H9 (cell line): ENCODE measurements at regions not wholly inside any gene's neighbourhood (a gene's known extent, or its start where the extent isn't known, plus 50 kb on each side); places are given as distances from the start of the nearest gene placed in this dataset.

ENCODE experiments used
- DNase-seq: peaks from one replicate; pipeline ENCODE4 v3.0.0-alpha.2; 2017
- H2AFZ ChIP-seq: one replicate; pipeline ENCODE4 v1.6.1; 2013; ENCODE audit warnings: mild to moderate bottlenecking, low read length, control low read depth, moderate library complexity
- H2AK5ac ChIP-seq: 2 replicates; pipeline ENCODE4 v1.6.1; 2013; ENCODE audit warnings: low read length, control low read depth, mixed read lengths; ENCODE audit not compliant: insufficient read length
- H2BK120ac ChIP-seq: one replicate; pipeline ENCODE4 v1.6.1; 2013; ENCODE audit warnings: low read depth, mild to moderate bottlenecking, low read length, control low read depth, inconsistent platforms; ENCODE audit not compliant: poor library complexity, severe bottlenecking
- H2BK12ac ChIP-seq: 2 replicates; pipeline ENCODE4 v1.6.1; 2013; ENCODE audit warnings: low read length, control low read depth, mixed read lengths, low read depth; ENCODE audit not compliant: insufficient read length
- H2BK15ac ChIP-seq: 2 replicates; pipeline ENCODE4 v1.6.1; 2013; ENCODE audit warnings: low read depth, low read length, control low read depth
- H2BK20ac ChIP-seq: one replicate; pipeline ENCODE4 v1.6.1; 2013; ENCODE audit warnings: low read depth, mild to moderate bottlenecking, low read length, control low read depth, inconsistent platforms; ENCODE audit not compliant: poor library complexity, severe bottlenecking
- H2BK5ac ChIP-seq: 2 replicates; pipeline ENCODE4 v1.6.1; 2013; ENCODE audit warnings: low read length, control low read depth, mixed read lengths; ENCODE audit not compliant: insufficient read length
- H3K14ac ChIP-seq: 2 replicates; pipeline ENCODE4 v1.6.1; 2013; ENCODE audit warnings: low read length, control low read depth; ENCODE audit not compliant: insufficient read depth
- H3K18ac ChIP-seq: 2 replicates; pipeline ENCODE4 v1.6.1; 2013; ENCODE audit warnings: low read depth, mild to moderate bottlenecking, mixed read lengths, low read length, control low read depth; ENCODE audit not compliant: insufficient read length
- H3K23ac ChIP-seq: 2 replicates; pipeline ENCODE4 v1.6.1; 2013; ENCODE audit warnings: low read length, control low read depth, mixed read lengths, low read depth; ENCODE audit not compliant: insufficient read length
- H3K23me2 ChIP-seq: 2 replicates; pipeline ENCODE4 v1.6.1; 2013; ENCODE audit warnings: low read depth, mild to moderate bottlenecking, mixed read lengths, low read length, control low read depth; ENCODE audit not compliant: insufficient read length, poor library complexity, severe bottlenecking
- H3K27ac ChIP-seq: 2 replicates; pipeline ENCODE4 v1.5.1; 2013; ENCODE audit warnings: low read length, control low read depth, mixed read lengths, low read depth; ENCODE audit not compliant: insufficient read length
- H3K27me3 ChIP-seq: 2 replicates; pipeline ENCODE4 v1.6.1; 2013; ENCODE audit warnings: low read length, control low read depth, inconsistent platforms; ENCODE audit not compliant: insufficient read depth
- H3K4ac ChIP-seq: 2 replicates; pipeline ENCODE4 v1.6.1; 2013; ENCODE audit warnings: low read depth, mild to moderate bottlenecking, control low read depth, inconsistent platforms, low read length, moderate library complexity
- H3K4me1 ChIP-seq: 2 replicates; pipeline ENCODE4 v1.6.1; 2013; ENCODE audit warnings: low read length, control low read depth, inconsistent platforms; ENCODE audit not compliant: insufficient read depth
- H3K4me2 ChIP-seq: 2 replicates; pipeline ENCODE4 v1.6.1; 2013; ENCODE audit warnings: low read length, control low read depth, mixed read lengths; ENCODE audit not compliant: insufficient read length, insufficient read depth
- H3K56ac ChIP-seq: 2 replicates; pipeline ENCODE4 v1.6.1; 2013; ENCODE audit warnings: low read depth, mild to moderate bottlenecking, mixed read lengths, low read length, control low read depth; ENCODE audit not compliant: insufficient read length
- H3K79me1 ChIP-seq: 2 replicates; pipeline ENCODE4 v1.6.1; 2013; ENCODE audit warnings: low read depth, mild to moderate bottlenecking, moderate library complexity, low read length, control low read depth, inconsistent platforms; ENCODE audit not compliant: insufficient read depth, poor library complexity, severe bottlenecking
- H3K79me2 ChIP-seq: 2 replicates; pipeline ENCODE4 v1.6.1; 2013; ENCODE audit warnings: low read length, control low read depth, inconsistent platforms; ENCODE audit not compliant: insufficient read depth
- H3K9ac ChIP-seq: 2 replicates; pipeline ENCODE4 v1.6.1; 2013; ENCODE audit warnings: low read length, control low read depth, mixed read lengths; ENCODE audit not compliant: insufficient read length; ENCODE audit errors: extremely low read depth
- H3K9me3 ChIP-seq: one replicate; pipeline ENCODE4 v1.6.1; 2013; ENCODE audit warnings: low read depth, low read length, inconsistent platforms; ENCODE audit not compliant: control insufficient read depth
- H3T11ph ChIP-seq: one replicate; pipeline ENCODE4 v1.6.1; 2013; ENCODE audit warnings: mild to moderate bottlenecking, low read length, control low read depth, inconsistent platforms
- H4K20me1 ChIP-seq: one replicate; pipeline ENCODE4 v1.6.1; 2013; ENCODE audit not compliant: control insufficient read depth, insufficient read length, insufficient read depth
- H4K5ac ChIP-seq: 2 replicates; pipeline ENCODE4 v1.6.1; 2013; ENCODE audit warnings: low read depth, mild to moderate bottlenecking, mixed read lengths, low read length, control low read depth; ENCODE audit not compliant: insufficient read length
- H4K8ac ChIP-seq: replicated peaks from 2 replicates; pipeline ENCODE4 v1.6.1; 2013; ENCODE audit warnings: low read length, control low read depth, mixed read lengths, low read depth; ENCODE audit not compliant: insufficient read length
- H4K91ac ChIP-seq: 2 replicates; pipeline ENCODE4 v1.6.1; 2013; ENCODE audit warnings: low read depth, mild to moderate bottlenecking, moderate library complexity, mixed read lengths, low read length, control low read depth; ENCODE audit not compliant: insufficient read length
- H3K27ac Mint-ChIP-seq, 3 experiments: 2 replicates in 2 of 3; 3 replicates in 1 of 3; pipeline ENCODE4 v1.8.0; 2020 to 2021; ENCODE audit warnings: mixed read lengths in 3 of 3, mild to moderate bottlenecking in 1 of 3, moderate library complexity in 1 of 3
- H3K27me3 Mint-ChIP-seq: 2 replicates; pipeline ENCODE4 v1.8.0; 2021; ENCODE audit warnings: low read depth, mild to moderate bottlenecking, moderate library complexity, mixed read lengths
- H3K36me3 Mint-ChIP-seq, 3 experiments: 2 replicates in 2 of 3; 3 replicates in 1 of 3; pipeline ENCODE4 v1.8.0; 2020 to 2021; ENCODE audit warnings: low read depth in 3 of 3, mixed read lengths in 3 of 3; ENCODE audit not compliant: insufficient read depth in 1 of 3
- H3K4me1 Mint-ChIP-seq, 2 experiments: 2 replicates each; pipeline ENCODE4 v1.8.0; 2020; ENCODE audit warnings: mixed read lengths in 2 of 2
- H3K4me3 Mint-ChIP-seq, 2 experiments: 2 replicates in 1 of 2; 3 replicates in 1 of 2; pipeline ENCODE4 v1.8.0; 2020 to 2021; ENCODE audit warnings: mild to moderate bottlenecking in 2 of 2, mixed read lengths in 2 of 2, moderate library complexity in 1 of 2
- H3K9me3 Mint-ChIP-seq, 2 experiments: 2 replicates in 1 of 2; 3 replicates in 1 of 2; pipeline ENCODE4 v1.8.0; 2020; ENCODE audit warnings: mild to moderate bottlenecking in 2 of 2, mixed read lengths in 2 of 2, moderate library complexity in 1 of 2
- WGBS: extraction: QIAGEN DNeasy Blood & Tissue Kit; methylation state at CpG from one replicate; pipeline ENCODE4 v1.1.7; 2013; ENCODE audit warnings: missing lambda C conversion rate, low lambda C conversion rate, mixed read lengths; ENCODE audit not compliant: insufficient read length; ENCODE audit errors: extremely low coverage; 5-methylcytosine and 5-hydroxymethylcytosine counted together
- TF ChIP-seq, protein P1 (sequence below): fragments of 200-600 bp; sonication (generic); conservative IDR thresholded peaks from 3 replicates; pipeline ENCODE4 v1.8.0; 2021; ENCODE audit warnings: antibody characterized with exemption, mild to moderate bottlenecking

DNA sequence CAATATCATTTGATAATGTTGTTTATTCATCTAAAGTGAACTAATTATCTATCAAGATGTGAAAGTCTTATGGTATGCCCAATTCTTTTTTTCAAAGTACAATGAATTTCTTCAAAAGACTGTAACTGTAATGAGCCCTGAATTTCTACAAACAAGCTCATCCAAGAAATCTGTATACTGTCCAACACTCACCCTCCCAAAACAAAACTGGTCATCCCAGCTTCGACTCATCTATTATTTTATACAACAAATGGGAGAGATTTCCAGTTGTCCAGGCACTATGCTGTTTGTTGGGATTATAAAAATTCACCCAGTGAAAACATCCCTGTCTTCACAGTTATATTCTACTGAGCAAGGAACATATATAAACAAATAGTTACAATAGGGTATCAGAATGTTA is 806.9 kb downstream of the TNS3 start:
- Histone ChIP-seq H3K9me3 (no peaks in the 10 kb centered on the region), H3T11ph (no peak overlapping the region), H3K4me2 (no peak overlapping the region), H2AK5ac (no peak overlapping the region), H2BK5ac (no peak overlapping the region), H4K8ac (no peak overlapping the region), H4K5ac (no peak overlapping the region), H2AFZ (no peak overlapping the region), H3K27ac (no peak overlapping the region), H3K4ac (no peak overlapping the region), H3K9ac (no peak overlapping the region), H2BK15ac (no peak overlapping the region), H3K23ac (no peak overlapping the region), H4K91ac (no peak overlapping the region), H3K56ac (no peak overlapping the region), H3K27me3 (no peaks in the 10 kb centered on the region), H3K79me2 (no peaks in the 10 kb centered on the region), H3K18ac (no peak overlapping the region), H4K20me1 (no peaks in the 10 kb centered on the region), H2BK120ac (no peak overlapping the region), H3K79me1 (no peaks in the 10 kb centered on the region), H3K14ac (no peak overlapping the region), H3K23me2 (no peaks in the 10 kb centered on the region), H2BK12ac (no peak overlapping the region), H3K4me1 (no peaks in the 10 kb centered on the region), H2BK20ac (no peak overlapping the region)
- no peaks in the 10 kb centered on the region for H3K27me3 Mint-ChIP-seq
- no peak overlapping the region for H3K27ac Mint-ChIP-seq
- H3K4me3 Mint-ChIP-seq = no peak overlapping the region
- H3K36me3 Mint-ChIP-seq = peaks cover 0 to 1% (median 0%) of the 10 kb centered on the region in 3 experiments; a peak in 1 of 7 replicates
- peaks cover 4 to 7% of the 10 kb centered on the region in 2 experiments; a peak in 3 of 4 replicates for H3K4me1 Mint-ChIP-seq
- H3K9me3 Mint-ChIP-seq = peaks cover under 1 to 3% of the 10 kb centered on the region in 2 experiments; a peak in 2 of 5 replicates
- no peak for DNase-seq
- TF ChIP-seq, protein P1, sequence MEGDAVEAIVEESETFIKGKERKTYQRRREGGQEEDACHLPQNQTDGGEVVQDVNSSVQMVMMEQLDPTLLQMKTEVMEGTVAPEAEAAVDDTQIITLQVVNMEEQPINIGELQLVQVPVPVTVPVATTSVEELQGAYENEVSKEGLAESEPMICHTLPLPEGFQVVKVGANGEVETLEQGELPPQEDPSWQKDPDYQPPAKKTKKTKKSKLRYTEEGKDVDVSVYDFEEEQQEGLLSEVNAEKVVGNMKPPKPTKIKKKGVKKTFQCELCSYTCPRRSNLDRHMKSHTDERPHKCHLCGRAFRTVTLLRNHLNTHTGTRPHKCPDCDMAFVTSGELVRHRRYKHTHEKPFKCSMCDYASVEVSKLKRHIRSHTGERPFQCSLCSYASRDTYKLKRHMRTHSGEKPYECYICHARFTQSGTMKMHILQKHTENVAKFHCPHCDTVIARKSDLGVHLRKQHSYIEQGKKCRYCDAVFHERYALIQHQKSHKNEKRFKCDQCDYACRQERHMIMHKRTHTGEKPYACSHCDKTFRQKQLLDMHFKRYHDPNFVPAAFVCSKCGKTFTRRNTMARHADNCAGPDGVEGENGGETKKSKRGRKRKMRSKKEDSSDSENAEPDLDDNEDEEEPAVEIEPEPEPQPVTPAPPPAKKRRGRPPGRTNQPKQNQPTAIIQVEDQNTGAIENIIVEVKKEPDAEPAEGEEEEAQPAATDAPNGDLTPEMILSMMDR = no peak
- no CpG with 5 or more reads among the region's 1 CpG for WGBS
